ENCODE measurements at regions not wholly inside any gene's neighbourhood (a gene's known extent, or its start where the extent isn't known, plus 50 kb on each side); places are given as distances from the start of the nearest gene placed in this dataset.

- TF ChIP-seq CTCF (IDR thresholded peaks at IDR 0.05; ENCODE audit: insufficient read depth, low read length) (no peak), REST (IDR thresholded peaks at IDR 0.05; ENCODE audit: insufficient replicate concordance, low read depth) (no peak)
These were observed 92.3 kb upstream of the TJP1 start for GRCh38 chr15:29914511-29914926.
